ENCODE measurements at regions not wholly inside any gene's neighbourhood (a gene's known extent, or its start where the extent isn't known, plus 50 kb on each side); places are given as distances from the start of the nearest gene placed in this dataset.

DNA sequence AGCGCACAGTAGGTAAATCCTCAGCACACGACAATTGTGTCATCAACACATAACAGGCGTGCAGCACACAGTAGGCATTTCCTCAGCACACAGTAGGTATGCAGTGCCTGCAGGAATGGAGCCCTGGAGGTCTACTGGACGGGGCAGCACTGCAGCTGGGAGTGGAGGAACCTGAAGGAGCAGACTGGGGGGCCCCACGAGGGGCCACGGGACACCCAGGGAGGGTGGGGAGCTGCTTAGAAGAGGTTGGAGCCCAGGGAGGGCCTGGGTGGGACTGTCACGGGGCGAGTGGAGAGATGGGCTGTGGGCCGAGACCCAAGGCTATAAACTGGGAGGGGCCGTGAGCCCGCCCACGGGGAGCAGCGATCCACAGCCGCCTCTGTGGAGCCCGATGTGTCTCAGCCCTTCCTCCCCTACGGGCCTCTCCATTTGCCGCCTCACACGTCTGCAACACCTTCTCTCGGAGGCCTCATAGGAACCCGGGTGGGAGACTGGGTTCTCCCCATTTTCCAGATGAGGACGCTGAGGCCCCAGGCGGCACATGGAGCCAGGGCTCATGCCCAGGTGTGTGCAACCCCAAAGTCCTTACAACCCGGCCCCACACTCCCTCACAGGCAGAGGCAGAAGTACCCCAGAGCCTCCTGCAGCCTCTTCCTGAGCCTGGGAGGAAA, 101.5 kb downstream of the MICALL2 start:
- TF ChIP-seq, protein P1, sequence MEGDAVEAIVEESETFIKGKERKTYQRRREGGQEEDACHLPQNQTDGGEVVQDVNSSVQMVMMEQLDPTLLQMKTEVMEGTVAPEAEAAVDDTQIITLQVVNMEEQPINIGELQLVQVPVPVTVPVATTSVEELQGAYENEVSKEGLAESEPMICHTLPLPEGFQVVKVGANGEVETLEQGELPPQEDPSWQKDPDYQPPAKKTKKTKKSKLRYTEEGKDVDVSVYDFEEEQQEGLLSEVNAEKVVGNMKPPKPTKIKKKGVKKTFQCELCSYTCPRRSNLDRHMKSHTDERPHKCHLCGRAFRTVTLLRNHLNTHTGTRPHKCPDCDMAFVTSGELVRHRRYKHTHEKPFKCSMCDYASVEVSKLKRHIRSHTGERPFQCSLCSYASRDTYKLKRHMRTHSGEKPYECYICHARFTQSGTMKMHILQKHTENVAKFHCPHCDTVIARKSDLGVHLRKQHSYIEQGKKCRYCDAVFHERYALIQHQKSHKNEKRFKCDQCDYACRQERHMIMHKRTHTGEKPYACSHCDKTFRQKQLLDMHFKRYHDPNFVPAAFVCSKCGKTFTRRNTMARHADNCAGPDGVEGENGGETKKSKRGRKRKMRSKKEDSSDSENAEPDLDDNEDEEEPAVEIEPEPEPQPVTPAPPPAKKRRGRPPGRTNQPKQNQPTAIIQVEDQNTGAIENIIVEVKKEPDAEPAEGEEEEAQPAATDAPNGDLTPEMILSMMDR (conservative IDR thresholded peaks at IDR 0.05; ENCODE audit: low read depth, low read length), result no peak
- no peak overlapping the region for H3K4me3 ChIP-seq (ENCODE audit: low read depth, low read length)
- no peak for DNase-seq (ENCODE audit: low read depth)

DNA sequence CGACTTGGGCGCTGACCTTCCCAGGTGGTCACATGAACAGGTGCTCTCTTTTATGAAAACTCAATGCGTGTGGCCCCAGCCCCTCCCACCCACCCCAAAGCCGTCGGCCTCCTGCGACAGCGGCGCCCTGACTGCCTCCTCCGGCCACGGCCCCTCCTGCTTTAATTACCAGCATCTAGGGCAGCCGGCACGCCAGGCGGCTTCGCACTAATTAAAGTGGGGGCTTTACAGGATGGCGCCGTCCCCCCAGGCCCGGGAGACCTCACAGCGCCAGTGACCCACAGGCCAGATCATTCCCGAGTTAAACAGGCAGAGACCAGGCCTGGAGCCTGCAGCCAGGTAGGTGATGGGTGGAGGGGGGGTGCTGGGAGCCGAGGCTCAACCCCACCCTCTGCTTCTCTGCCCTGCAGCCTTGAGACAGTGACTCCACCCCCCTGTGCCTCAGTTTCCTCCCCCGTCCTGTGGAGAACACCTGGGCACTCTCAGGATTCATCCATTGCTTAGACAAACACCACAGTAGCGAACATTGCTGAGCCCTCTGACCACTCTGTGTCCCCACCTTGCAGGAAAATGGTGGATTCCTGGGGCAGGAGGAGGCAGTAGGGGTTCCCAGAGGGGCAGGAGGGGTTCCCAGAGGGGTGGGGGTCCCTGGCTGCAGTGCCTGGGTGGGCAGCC, 100.8 kb downstream of the MICALL2 start:
- no peak for DNase-seq (ENCODE audit: low read depth)
- TF ChIP-seq, protein P1 (conservative IDR thresholded peaks at IDR 0.05; ENCODE audit: low read depth, low read length), result no peak
- no peak overlapping the region for H3K4me3 ChIP-seq (ENCODE audit: low read depth, low read length)

DNA sequence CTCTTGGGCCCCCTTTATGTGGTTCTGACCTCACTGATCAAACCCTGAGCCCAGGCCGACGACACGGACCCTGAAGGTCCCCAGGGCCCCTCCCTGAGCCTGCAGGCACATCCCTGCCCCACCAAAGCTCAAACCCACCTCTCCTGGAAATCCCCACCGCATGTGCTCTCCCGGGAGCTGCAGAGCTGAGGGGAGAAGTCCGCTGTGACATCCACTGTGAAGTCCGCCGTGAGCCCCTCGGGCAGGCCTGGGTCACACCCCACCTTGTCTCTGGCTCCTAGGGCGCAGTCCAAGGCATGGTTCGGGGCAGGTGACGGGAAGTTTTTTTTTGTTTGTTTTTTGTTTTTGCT, 100.2 kb downstream of the MICALL2 start:
- DNase-seq (ENCODE audit: low read depth), result no peak
- TF ChIP-seq, protein P1 (conservative IDR thresholded peaks at IDR 0.05; ENCODE audit: low read depth, low read length), result no peak
- no peak overlapping the region for H3K4me3 ChIP-seq (ENCODE audit: low read depth, low read length)

GRCh38 chr7:1359681-1360485, 99.4 kb downstream of the MICALL2 start:
- no peak for DNase-seq (ENCODE audit: low read depth)
- TF ChIP-seq, protein P1 (conservative IDR thresholded peaks at IDR 0.05; ENCODE audit: low read depth, low read length), result no peak
- no peak overlapping the region for H3K4me3 ChIP-seq (ENCODE audit: low read depth, low read length)

DNA sequence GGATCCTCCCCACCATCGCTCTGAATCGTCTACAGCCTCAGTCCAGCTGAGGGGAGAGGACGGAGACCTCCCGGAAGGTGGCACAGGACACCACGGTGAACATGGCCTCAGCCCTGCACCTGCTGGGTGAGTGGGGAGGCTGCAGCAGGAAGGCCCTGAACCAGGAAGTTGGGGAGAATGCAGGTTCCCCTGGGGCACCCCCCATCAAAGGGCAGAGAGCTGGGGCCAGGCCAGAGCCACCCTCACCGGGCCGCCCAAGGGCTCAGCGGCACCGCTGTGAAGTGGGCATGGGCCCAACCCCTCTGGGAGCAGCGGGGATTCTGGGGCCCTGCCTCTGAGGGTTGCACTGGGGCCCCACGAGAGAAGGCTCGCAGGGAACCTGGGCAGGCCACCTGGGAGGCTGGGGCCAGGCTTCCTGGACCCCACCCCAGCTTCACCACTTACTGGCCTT, 98.7 kb downstream of the MICALL2 start:
- no peak for DNase-seq (ENCODE audit: low read depth)
- TF ChIP-seq, protein P1 (conservative IDR thresholded peaks at IDR 0.05; ENCODE audit: low read depth, low read length), result no peak

DNA sequence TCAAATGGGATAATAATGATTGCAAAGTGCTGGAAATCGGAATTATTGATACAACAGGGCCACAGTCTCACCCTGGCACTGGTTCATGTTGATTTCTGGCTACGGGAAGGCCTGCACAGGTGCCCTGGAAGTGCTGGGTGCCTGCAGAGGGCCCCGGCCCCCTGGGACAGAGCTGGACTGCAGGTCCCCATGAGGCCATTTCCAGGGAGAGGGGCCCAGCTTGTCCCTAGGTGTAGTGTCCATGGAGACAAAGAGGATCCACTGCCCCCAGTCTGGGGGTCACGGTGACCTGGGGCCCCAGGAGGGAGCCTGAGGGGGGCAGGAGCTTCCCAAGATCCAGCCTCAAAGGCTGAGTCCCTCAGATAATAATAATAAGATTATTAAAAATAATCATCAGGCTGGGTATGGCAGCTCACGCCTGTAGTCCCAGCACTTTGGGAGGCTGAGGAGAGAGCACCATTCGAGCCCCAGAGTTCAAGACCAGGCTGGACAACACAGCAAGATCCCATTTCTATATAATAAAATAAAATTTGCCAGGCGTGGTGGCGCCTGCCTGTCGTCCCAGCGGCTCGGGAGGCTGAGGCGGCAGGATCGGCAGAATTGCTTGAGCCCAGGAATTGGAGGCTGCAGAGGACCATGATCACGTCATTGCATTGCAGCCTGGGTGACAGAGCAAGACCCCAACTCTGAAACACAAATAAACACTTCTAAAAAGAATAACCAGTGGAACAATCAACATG, 98.1 kb downstream of the MICALL2 start:
- no peak for DNase-seq (ENCODE audit: low read depth)
- TF ChIP-seq, protein P1 (conservative IDR thresholded peaks at IDR 0.05; ENCODE audit: low read depth, low read length), result no peak

More for the DNA sequence above, 98.7 kb downstream of the MICALL2 start:
- no peak overlapping the region for H3K4me3 ChIP-seq (ENCODE audit: low read depth, low read length)

More for the DNA sequence above, 98.1 kb downstream of the MICALL2 start:
- H3K4me3 ChIP-seq (ENCODE audit: low read depth, low read length), result no peak overlapping the region
